Muscle layer of duodenum (tissue), 2 donors: ENCODE measurements at regions not wholly inside any gene's neighbourhood (a gene's known extent, or its start where the extent isn't known, plus 50 kb on each side); places are given as distances from the start of the nearest gene placed in this dataset.
A peak's percentile ranks its signal among the peaks of the same experiment; 100 is the strongest.

Experiments used
- H3K27ac ChIP-seq: one replicate; pipeline ENCODE4 v1.7.0; 2013; ENCODE audit warnings: mild to moderate bottlenecking, low read length
- H3K27me3 ChIP-seq: one replicate; pipeline ENCODE4 v1.7.0; 2013; ENCODE audit warnings: low read depth, mild to moderate bottlenecking, control low read depth, low read length
- H3K36me3 ChIP-seq, 2 donors: one replicate each; pipeline ENCODE4 v1.7.0; 2013; ENCODE audit warnings: low read length in 2 of 2, control low read depth in 1 of 2, mild to moderate bottlenecking in 1 of 2; ENCODE audit not compliant: insufficient read depth in 2 of 2, control insufficient read depth in 1 of 2
- H3K4me1 ChIP-seq, 2 donors: one replicate each; pipeline ENCODE4 v1.7.0; 2013; ENCODE audit warnings: low read length in 2 of 2, mild to moderate bottlenecking in 2 of 2, control low read depth in 1 of 2, moderate library complexity in 1 of 2; ENCODE audit not compliant: insufficient read depth in 2 of 2, control insufficient read depth in 1 of 2
- H3K4me3 ChIP-seq, 2 donors: one replicate each; pipeline ENCODE4 v1.7.0; 2013; ENCODE audit warnings: low read length in 2 of 2, low read depth in 1 of 2, mild to moderate bottlenecking in 1 of 2
- H3K9me3 ChIP-seq, 2 donors: one replicate each; pipeline ENCODE4 v1.7.0; 2013; ENCODE audit warnings: low read length in 2 of 2, control low read depth in 1 of 2, mild to moderate bottlenecking in 1 of 2; ENCODE audit not compliant: control insufficient read depth in 1 of 2
- donor health status: healthy.

DNA sequence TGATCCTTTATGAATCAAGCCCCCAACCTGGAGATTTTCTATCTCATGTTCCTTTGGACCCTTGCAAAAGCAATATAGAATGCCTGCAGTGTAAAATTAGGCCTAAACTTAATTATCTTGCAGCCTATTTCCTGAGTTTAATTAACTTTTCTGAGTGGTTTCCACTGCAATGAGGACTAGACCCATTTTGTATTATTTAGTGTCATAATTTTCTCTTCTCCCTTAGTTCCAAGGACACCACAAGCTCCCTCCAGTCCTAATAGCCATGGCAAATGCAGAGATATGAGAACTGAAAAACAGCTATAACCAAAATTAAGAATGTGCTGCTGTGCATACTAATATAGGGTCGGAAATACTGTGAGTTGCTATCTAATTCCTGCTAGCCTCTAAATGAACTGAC lies 90.9 kb upstream of the GRAMD2B start:
- Histone ChIP-seq H3K4me3 (no peak overlapping the region), H3K36me3 (no peaks in the 10 kb centered on the region), H3K27ac (no peak overlapping the region), H3K27me3 (no peaks in the 10 kb centered on the region), H3K9me3 (no peaks in the 10 kb centered on the region), H3K4me1 (no peaks in the 10 kb centered on the region)

DNA sequence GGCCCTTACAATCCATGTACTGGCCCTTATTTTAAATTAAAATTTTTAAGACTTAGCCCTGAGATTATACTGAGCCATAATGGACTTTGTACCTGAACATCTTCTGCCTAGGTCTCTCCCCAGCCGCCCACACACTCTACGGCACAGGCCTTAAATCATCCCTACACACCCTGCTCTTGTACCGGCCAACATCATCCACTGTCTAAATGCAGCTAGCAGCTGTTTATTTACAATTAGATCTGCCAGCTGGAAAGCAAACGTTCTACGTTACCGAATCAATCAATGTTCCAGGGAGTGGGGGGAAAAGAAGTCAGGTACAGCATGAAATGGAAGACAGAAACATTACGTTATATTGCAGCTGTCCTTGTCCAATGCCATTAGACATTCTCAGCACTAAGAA lies 88.4 kb upstream of the GRAMD2B start:
- Histone ChIP-seq H3K4me1 (peaks cover 0 to 3% of the 10 kb centered on the region in 2 donors), H3K36me3 (no peaks in the 10 kb centered on the region), H3K4me3 (no peak overlapping the region), H3K9me3 (no peaks in the 10 kb centered on the region), H3K27ac (no peak overlapping the region), H3K27me3 (no peaks in the 10 kb centered on the region)

DNA sequence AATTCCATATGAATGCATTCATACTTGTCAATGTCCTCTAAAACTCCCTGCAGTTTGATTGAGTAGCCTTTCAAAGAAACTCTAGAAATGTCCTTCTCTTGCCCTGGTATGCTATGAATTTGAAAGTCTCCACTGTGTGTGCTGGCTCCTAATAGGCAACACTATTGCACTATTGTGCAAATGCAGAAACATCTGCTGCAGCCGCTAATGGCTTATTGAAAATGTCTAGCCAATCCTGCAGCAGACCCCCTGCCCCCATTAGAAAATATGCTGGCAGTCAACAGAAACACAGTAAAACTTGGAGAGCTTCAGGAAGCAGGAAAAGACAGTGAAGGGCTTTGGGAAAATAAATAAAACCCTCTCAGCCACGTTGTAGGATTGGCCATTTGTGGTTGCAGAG lies 87.3 kb upstream of the GRAMD2B start:
- Histone ChIP-seq H3K4me3 (no peak overlapping the region), H3K27me3 (no peaks in the 10 kb centered on the region), H3K27ac (no peak overlapping the region), H3K36me3 (no peaks in the 10 kb centered on the region), H3K4me1 (peaks cover 0 to 3% of the 10 kb centered on the region in 2 donors), H3K9me3 (no peaks in the 10 kb centered on the region)

DNA sequence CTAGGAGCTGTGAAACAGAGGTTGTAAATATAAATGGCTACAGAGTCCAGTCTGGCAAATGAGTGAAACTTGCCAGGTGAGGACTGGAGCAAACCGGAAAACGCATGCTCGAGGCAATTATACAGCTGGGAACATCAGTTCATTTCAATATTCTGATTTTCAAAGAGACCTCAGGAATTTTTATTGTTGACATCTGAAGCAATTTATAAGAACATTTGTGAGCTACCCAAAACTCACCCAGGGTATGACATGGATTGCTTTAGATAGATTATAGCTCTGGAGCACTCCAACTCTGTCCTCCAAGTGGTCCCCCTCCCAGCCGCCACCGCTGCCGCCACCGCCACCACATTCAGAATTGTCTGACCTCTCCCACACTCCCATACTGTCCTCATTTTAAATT lies 84.6 kb upstream of the GRAMD2B start:
- no peaks in the 10 kb centered on the region for H3K36me3 ChIP-seq
- H3K27me3 ChIP-seq: no peaks in the 10 kb centered on the region
- no peak overlapping the region for H3K4me3 ChIP-seq
- H3K27ac ChIP-seq: no peak overlapping the region
- no peaks in the 10 kb centered on the region for H3K9me3 ChIP-seq
- peaks cover 0 to 3% of the 10 kb centered on the region in 2 donors for H3K4me1 ChIP-seq

DNA sequence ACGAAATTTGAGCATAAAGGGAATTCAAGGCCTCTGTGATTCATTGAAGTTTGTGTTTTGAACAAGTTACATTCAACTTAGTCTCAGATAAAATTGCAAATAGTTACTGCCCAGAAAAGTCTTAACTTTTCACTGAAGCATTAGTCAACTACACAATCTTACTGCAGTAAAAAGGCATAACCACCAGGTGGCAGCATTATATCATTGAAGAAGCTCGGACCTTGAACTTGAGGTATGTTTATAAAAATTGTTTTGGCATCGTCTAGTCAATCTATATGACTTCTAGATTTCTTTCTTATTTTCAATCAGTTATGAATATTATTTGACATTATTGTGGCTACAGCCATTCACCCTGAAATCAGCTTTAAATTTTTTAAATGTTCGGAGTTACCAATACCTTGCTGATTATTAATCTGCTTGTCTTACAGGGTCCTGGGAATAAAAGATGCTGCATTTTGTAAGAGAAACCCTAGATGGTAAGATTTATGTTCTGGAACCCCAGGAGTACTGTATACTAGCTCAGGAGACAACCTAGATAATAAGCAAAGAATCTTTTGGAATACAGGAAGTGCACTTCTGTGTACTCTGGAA lies 83.9 kb upstream of the GRAMD2B start:
- H3K4me1 ChIP-seq: peaks cover 0 to 3% of the 10 kb centered on the region in 2 donors
- H3K27me3 ChIP-seq: no peaks in the 10 kb centered on the region
- no peak overlapping the region for H3K27ac ChIP-seq
- H3K9me3 ChIP-seq: no peaks in the 10 kb centered on the region
- H3K36me3 ChIP-seq: no peaks in the 10 kb centered on the region
- H3K4me3 ChIP-seq: no peak overlapping the region

DNA sequence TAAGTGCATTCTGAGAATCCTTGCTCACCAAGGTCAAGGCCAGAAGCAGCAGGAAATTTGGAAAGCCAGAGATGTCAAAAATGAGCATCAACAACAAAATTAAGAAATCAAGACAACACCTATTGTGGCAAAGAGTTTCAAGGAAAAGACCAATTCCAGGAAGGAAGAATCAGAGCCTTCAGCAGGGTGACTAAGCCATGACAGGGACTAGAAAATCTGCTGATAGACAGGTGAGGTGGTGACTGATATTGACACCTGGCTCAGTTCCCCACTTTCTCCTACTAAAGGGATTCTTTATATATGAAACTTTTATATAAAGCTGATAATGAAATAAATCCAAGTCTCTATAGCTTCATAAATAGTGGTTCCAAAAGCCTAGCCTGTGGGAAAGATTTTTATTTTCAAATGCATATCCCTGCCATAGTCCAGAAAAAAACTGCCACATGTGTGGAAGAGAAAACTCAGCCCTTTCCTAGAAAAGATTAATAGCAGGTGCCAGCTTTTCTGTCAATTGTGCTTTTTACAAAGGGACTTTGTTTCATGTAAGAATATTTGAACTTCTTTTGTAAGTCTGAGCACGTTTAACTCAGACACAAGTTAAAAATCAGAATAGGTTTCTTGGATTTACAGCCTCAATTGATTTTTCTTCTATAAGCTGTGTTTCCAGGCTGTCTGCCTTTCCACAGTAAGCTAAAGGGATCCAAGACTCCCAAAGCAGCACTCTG lies 81.1 kb upstream of the GRAMD2B start:
- Histone ChIP-seq H3K9me3 (no peaks in the 10 kb centered on the region), H3K4me1 (peaks cover 0 to 3% of the 10 kb centered on the region in 2 donors), H3K27ac (no peak overlapping the region), H3K4me3 (no peak overlapping the region), H3K27me3 (no peaks in the 10 kb centered on the region), H3K36me3 (no peaks in the 10 kb centered on the region)

DNA sequence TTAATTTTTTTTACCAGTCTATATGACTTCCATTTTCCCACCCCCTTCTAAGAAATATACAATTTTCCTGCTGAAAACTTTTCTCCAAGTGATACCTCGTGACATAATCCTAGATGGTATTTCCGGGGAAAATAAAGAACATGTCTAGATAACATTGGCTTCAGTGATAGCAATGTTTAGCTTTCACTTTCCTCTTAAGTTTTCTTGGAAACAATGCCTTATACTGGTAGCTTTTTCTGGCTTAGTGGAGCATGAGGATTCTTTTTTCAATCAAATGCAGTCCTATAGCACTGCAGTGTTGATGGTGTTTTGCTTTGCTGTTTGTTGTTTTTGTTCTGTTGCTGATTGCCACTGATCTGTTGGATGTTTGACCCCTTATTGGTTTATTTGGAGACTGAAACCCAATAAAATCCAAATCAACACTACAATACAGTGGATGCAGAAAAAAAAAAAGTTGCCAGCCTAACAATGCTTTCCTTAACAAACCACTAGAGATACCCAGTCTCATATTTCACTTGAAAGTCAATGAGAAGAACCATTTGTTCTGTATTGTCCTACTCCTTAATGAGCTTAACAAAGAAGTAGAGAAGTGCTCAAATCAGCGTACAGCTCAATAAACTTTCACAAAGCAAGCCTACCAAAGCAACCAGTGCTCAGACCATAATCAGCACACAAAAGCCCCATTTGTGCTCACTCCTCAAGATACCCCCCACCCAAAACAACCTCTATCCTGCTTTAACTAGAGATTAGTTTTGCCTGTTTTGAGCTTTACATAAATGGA lies 74.2 kb upstream of the GRAMD2B start:
- H3K4me1 ChIP-seq: no peaks in the 10 kb centered on the region
- H3K27ac ChIP-seq: no peak overlapping the region

DNA sequence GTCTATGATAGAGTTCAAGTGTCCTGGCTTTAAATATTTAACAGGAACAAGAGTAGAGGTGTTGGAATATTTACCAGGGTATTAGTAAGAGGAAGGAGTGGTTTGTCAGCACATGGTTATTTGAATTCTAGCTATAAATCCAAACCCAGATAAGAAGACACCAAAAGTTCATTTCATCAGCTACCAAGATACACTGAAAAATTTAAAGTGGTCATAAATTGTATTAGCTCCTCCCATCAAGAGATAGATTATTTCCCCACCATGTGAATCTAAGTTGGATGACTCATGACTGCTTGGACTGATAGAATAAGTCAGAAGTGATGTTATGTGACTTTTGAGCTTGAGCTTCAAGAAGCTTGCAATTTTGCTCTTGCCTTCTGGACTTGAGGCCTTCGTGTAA lies 72.1 kb upstream of the GRAMD2B start:
- no peaks in the 10 kb centered on the region for H3K4me1 ChIP-seq
- H3K27ac ChIP-seq: no peak overlapping the region

More for the DNA sequence above, 74.2 kb upstream of the GRAMD2B start:
- H3K36me3 ChIP-seq: no peaks in the 10 kb centered on the region
- no peaks in the 10 kb centered on the region for H3K9me3 ChIP-seq
- no peaks in the 10 kb centered on the region for H3K27me3 ChIP-seq
- H3K4me3 ChIP-seq: no peak overlapping the region

DNA sequence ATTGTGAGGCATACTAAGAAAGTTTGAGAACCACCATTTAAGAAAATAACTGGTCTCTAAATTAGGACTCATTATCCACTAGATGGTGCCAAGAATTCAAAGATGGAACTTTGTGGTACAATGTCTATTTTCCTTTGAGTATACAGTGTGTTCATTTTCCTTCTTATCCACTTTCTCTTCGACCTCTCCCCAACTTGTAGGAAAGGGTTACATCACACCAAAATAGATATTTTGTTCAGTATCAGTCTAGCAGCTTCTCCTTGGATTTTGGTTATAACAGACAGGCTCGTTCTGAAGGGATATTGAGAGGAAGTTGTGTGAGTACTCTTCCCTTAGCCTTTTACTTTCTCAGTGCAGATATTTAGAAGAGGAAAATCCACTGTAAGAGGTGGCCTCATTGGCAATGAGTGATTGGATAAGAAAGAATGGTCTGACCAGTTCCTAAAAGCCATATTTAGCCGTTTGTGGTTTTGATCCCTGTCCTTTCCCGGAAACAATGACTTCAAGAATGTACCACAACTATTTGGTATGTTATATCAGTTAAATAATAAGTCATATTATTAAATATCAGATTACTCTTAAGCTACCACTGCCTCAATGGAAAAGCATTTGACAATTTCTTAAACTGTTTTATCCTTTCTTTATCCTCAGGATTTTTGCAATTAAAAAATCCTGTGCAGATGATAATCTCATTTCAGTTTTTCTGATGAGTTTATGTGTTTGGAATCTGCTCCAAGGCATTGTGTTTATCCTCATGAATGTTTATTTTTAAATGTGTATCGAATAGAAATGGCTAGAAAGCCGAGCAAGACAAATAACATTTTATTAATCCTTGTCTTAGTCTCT lies 69.0 kb upstream of the GRAMD2B start:
- Histone ChIP-seq H3K36me3 (no peaks in the 10 kb centered on the region), H3K9me3 (no peaks in the 10 kb centered on the region), H3K4me3 (peak overlapping the region; percentile 10 to 49), H3K4me1 (no peaks in the 10 kb centered on the region), H3K27me3 (no peaks in the 10 kb centered on the region), H3K27ac (peak overlapping the region; percentile 35)

More for the DNA sequence above, 72.1 kb upstream of the GRAMD2B start:
- Histone ChIP-seq H3K27me3 (no peaks in the 10 kb centered on the region), H3K36me3 (no peaks in the 10 kb centered on the region), H3K9me3 (no peaks in the 10 kb centered on the region), H3K4me3 (no peak overlapping the region)

DNA sequence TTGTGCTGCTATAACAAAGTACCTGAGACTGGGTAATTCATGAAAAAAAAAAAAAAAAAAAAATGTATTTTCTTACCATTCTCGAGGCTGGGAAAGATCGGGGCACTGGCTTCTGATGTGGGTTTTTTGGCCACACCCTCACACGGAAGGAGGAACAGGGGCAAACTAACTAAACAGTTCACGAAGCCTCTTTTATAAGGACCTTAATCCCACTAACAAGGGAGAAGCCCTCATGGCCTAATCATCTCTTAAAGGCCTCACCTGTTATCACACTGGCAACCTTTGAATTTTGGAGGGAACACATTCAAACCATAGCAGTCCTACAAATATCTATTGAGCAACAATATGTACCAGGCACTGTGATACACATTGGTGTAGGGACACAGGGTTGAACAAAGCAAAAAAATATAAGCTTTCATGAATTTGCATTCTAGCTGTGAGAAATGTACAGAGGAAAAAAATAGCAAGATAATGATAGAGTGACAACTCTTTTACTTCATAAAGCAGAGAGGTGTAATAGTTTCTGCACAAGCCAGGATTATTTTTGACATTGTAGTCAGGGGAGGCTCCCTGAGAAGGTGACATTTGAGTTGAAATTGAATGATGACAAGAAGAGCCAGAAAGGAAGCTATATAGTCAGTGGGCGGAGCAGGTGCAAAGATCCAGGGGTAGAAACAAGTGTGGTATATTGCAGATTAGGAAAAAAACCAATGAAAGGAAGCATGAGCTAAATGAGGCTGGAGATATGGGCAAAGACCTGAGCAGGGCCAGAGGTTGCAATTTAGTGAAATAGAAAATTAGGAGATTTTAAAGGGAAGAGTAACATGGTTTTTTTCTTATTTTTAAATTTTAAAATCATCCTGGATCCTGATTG lies 68.1 kb upstream of the GRAMD2B start:
- Histone ChIP-seq H3K4me1 (no peaks in the 10 kb centered on the region), H3K4me3 (no peak overlapping the region)

More for the DNA sequence above, 68.1 kb upstream of the GRAMD2B start:
- Histone ChIP-seq H3K36me3 (no peaks in the 10 kb centered on the region), H3K9me3 (no peaks in the 10 kb centered on the region), H3K27me3 (no peaks in the 10 kb centered on the region), H3K27ac (no peak overlapping the region)
